ENCODE measurements at regions not wholly inside any gene's neighbourhood (a gene's known extent, or its start where the extent isn't known, plus 50 kb on each side); places are given as distances from the start of the nearest gene placed in this dataset.
A peak's percentile ranks its signal among the peaks of the same experiment; 100 is the strongest.
"Not testable (repeated sequence)": the region's sequence is repeated elsewhere in the genome, so short reads cannot be mapped to it uniquely, and the experiment has no call there.

DNA sequence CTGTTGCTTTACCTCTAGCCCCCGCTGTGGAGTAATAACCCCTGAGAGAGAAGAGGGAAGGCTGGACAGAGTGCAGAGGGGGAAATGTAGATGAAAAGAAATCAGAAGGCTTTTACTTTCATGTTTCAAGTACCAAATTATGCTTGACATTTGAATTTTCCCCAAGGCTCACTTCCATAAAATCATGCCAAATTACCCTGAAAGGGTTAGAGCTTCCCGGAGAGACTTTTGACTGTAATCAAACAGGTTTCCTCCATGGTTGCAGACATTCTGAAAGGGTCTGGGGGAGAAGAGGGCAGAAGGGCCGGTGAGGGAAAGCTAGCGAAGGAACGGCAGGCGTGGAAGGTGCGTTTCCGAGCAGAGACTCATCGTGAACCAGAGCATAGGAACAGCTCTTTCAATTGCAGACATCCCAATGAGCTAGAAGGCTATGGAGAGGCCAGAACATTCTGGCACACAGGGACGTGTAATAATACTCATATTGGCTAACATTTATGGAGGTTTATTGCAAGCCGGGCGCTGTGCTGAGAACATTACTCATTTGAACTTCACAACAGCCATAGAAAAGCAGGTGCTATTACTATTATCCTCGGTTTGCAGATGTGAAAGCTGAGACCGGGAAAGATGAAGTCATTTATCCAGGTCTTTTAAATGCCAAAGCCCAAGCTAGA is 620.8 kb upstream of the AUTS2 start:
- DNase-seq = peak in 1 of 2 donors; percentile 22
- Histone ChIP-seq H3K4me1 (no peaks in the 10 kb centered on the region), H3K4me3 (no peak overlapping the region)

DNA sequence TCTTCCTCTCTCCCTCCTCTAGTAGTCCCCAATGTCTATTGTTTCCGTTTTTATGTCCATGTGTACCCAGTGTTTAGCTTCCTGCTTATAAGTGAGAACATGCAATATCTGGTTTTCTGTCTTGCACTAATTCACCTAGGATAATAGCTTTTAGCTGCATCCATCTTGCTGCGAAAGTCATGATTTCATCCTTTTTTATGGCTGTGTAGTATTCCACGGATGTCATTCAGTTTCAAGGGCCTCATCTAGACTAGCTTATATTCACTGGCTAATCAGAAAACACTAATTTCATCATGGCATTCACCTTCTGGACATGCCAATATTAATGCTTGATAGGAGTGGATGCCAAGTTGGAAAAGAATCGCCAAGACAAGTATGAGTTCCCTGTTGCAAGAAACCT is 619.6 kb upstream of the AUTS2 start:
- TF ChIP-seq, protein P1, sequence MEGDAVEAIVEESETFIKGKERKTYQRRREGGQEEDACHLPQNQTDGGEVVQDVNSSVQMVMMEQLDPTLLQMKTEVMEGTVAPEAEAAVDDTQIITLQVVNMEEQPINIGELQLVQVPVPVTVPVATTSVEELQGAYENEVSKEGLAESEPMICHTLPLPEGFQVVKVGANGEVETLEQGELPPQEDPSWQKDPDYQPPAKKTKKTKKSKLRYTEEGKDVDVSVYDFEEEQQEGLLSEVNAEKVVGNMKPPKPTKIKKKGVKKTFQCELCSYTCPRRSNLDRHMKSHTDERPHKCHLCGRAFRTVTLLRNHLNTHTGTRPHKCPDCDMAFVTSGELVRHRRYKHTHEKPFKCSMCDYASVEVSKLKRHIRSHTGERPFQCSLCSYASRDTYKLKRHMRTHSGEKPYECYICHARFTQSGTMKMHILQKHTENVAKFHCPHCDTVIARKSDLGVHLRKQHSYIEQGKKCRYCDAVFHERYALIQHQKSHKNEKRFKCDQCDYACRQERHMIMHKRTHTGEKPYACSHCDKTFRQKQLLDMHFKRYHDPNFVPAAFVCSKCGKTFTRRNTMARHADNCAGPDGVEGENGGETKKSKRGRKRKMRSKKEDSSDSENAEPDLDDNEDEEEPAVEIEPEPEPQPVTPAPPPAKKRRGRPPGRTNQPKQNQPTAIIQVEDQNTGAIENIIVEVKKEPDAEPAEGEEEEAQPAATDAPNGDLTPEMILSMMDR (IDR thresholded peaks at IDR 0.05) = no peak
- Histone ChIP-seq H3K36me3 (no peaks in the 10 kb centered on the region), H3K4me3 (no peak overlapping the region), H3K9me3 (no peaks in the 10 kb centered on the region), H3K4me1 (no peaks in the 10 kb centered on the region), H3K27me3 (no peaks in the 10 kb centered on the region), H3K27ac (no peak overlapping the region)
- intact Hi-C loops (cut with DNase I; ENCODE audit: low total_unique reads) = no loop called here
- no peak for DNase-seq

More for the DNA sequence above, 620.8 kb upstream of the AUTS2 start:
- H3K36me3 ChIP-seq = no peaks in the 10 kb centered on the region
- no peak overlapping the region for H3K27ac ChIP-seq
- intact Hi-C loops (cut with DNase I; ENCODE audit: low total_unique reads) = no loop called here
- no peaks in the 10 kb centered on the region for H3K27me3 ChIP-seq
- TF ChIP-seq, protein P1 (IDR thresholded peaks at IDR 0.05) = no peak
- H3K9me3 ChIP-seq = no peaks in the 10 kb centered on the region

DNA sequence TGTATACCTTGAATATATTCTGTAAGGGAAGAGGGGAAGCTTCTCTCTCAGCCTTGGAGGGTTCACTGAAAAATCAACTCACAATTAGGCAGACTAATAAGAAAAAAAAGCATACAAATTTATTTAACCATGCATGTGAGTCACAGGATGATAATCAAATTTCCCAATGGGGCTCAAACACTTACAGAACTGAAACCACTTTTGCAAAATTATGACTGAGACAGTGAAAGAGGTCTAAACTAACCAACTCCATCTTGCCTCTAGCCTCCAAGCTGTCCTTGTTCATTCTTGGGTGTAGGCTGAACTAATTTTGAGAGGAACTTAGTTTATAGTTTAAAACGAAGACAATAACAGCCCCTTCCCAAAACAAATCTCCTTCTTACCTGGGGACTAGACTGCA is 618.3 kb upstream of the AUTS2 start:
- no peak for DNase-seq
- TF ChIP-seq, protein P1 (IDR thresholded peaks at IDR 0.05) = no peak
- Histone ChIP-seq H3K4me3 (no peak overlapping the region), H3K27ac (no peak overlapping the region), H3K27me3 (no peaks in the 10 kb centered on the region), H3K4me1 (no peaks in the 10 kb centered on the region), H3K9me3 (no peaks in the 10 kb centered on the region), H3K36me3 (no peaks in the 10 kb centered on the region)
- intact Hi-C loops (cut with DNase I; ENCODE audit: low total_unique reads) = no loop called here

DNA sequence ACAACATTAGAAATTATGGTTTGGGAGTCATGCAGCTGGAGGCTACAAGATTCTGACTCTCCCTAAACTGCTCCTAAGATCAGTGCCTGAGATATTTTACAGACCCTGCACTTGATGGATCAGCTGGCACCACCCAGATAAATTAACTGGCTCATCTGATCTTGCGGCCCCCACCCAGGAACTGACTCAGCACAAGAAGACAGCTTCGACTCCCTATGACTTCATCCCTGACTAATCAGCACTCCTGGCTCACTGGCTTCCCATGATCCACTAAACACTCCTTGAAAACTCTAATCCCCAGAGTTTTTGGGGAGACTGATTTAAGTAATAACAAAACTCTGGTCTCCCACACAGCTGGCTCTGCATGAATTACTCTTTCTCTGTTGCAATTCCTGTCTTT is 617.8 kb upstream of the AUTS2 start:
- H3K4me1 ChIP-seq; H3K27me3 ChIP-seq; H3K27ac ChIP-seq; H3K36me3 ChIP-seq; intact Hi-C loops (cut with DNase I; ENCODE audit: low total_unique reads); H3K4me3 ChIP-seq; H3K9me3 ChIP-seq: not testable (repeated sequence)
- DNase-seq = peak in 1 of 2 donors; percentile 22

DNA sequence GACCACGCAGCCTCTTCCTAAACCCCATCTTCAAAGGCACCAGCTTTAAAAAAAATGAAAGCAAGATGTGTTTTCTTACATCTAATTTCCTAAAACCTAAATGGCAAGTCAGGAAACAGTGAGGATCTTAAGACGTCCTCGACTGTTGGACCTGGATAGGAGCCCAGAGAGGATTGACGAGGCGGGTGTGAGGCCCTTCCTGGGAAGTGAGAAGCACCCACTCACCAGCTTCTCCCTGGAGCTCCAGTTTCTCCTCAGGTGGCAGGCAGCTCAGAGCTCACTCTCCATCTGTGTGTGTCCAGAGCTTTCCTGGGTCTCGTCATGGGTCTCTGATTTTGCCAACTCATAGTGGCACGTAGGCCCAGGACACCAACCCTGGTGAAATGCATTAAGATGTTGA is 614.0 kb upstream of the AUTS2 start:
- Histone ChIP-seq H3K9me3 (peaks cover 0 to 7% (median 0%) of the 10 kb centered on the region in 3 donors), H3K36me3 (no peaks in the 10 kb centered on the region), H3K27ac (no peak overlapping the region), H3K27me3 (no peaks in the 10 kb centered on the region), H3K4me1 (no peaks in the 10 kb centered on the region), H3K4me3 (no peak overlapping the region)
- TF ChIP-seq, protein P1 (IDR thresholded peaks at IDR 0.05) = no peak
- intact Hi-C loops (cut with DNase I; ENCODE audit: low total_unique reads) = no loop called here
- no peak for DNase-seq

DNA sequence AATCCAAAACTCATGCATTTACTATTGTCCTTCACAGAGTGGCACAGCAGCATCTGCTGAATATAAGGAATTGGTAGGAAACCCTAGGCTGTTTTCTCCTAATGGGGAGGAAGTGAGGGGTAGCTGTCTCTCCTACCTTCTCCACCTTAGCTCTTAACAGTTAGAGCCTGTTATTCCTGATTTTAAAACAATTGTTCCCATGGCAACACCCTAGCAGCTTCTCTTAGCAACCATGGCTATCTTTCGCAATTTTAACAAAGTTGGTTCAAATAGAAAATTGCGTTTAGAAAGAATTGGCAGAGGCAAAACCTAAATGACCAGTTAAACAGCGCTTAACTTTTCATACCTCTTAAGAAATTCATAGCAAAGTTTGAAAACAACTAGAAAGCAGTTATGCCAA is 603.4 kb upstream of the AUTS2 start:
- Histone ChIP-seq H3K4me3 (no peak overlapping the region), H3K27me3 (no peaks in the 10 kb centered on the region), H3K4me1 (no peaks in the 10 kb centered on the region), H3K36me3 (no peaks in the 10 kb centered on the region), H3K27ac (no peak overlapping the region), H3K9me3 (no peaks in the 10 kb centered on the region)
- TF ChIP-seq, protein P1 (IDR thresholded peaks at IDR 0.05) = no peak
- no peak for DNase-seq
- intact Hi-C loops (cut with DNase I; ENCODE audit: low total_unique reads) = no loop called here
